Fibroblast of the conjunctiva (primary cell): ENCODE measurements at regions not wholly inside any gene's neighbourhood (a gene's known extent, or its start where the extent isn't known, plus 50 kb on each side); places are given as distances from the start of the nearest gene placed in this dataset.

ENCODE experiments used
- DNase-seq: peaks from one replicate; pipeline ENCODE4 v3.0.0-alpha.2; 2010; ENCODE audit warnings: low read depth

DNA sequence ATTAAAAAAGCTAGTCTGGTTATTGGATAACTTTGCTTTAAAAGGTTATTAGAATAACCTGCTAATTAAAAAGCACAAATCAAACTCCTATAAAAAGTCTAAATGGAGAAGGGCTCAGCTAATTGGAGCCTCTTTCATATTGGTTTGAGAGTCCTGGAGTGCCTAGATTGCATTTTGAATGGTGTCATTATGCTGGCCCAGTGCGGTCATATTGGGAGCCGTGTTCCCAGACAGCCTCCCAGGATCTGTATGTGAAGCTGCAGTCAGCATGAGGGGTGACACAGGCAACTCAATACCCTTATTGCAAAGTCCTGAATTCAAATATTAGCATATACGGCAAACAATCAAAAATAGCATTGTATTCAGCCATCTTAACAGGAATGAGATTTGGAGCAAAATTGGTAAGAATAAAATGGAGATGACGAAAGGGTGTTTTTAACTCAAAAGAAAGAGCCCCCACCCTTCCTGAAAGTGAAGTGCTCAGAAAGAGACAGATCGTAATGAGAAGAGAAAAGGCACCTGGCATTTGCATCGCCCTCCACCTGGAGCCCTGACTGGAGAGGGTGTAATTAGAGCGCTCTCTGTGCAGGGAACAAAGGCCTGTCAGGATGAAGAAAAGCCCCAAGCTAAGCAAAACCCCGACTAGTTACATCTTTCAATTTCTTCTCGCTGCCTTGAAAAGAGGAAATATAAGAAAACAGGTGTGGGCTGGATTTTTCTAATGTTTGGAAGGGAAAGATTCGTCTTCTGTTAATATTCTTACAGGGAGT is 621.0 kb upstream of the ADAMTS16 start:
- DNase-seq = no peak

DNA sequence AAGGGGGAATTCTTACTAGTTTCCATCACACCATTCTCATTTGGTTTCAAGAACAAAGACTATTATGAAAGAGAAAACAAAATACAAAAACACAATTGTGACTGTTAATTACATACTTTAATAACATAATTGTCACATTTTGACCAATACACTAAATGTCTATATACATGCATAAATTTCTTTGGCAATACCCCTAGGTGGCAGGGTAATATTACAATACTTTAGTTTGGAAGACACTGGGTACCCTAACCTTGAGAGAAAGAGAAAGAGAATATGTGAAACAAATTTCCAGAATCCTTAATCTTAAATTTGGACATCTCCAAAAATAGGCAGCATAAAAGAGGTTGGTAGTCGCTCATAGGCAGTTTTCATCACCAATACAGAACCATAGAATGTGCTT is 619.6 kb upstream of the ADAMTS16 start:
- DNase-seq = no peak

- no peak for DNase-seq
Measured at GRCh38 chr5:4523038-4523437, 617.1 kb upstream of the ADAMTS16 start.

GRCh38 chr5:4531756-4532704 is 608.1 kb upstream of the ADAMTS16 start:
- DNase-seq = no peak

- DNase-seq = no peak
Measured at GRCh38 chr5:4532705-4533080, 607.4 kb upstream of the ADAMTS16 start.

GRCh38 chr5:4533457-4534105 is 606.5 kb upstream of the ADAMTS16 start:
- no peak for DNase-seq

- no peak for DNase-seq
Measured at GRCh38 chr5:4537489-4537888, 602.6 kb upstream of the ADAMTS16 start.

- no peak for DNase-seq
Measured at GRCh38 chr5:4540375-4541173, 599.6 kb upstream of the ADAMTS16 start.

- no peak for DNase-seq
Measured at GRCh38 chr5:4541334-4541733, 598.8 kb upstream of the ADAMTS16 start.

- DNase-seq = no peak
Measured at GRCh38 chr5:4542145-4542778, 597.9 kb upstream of the ADAMTS16 start.

DNA sequence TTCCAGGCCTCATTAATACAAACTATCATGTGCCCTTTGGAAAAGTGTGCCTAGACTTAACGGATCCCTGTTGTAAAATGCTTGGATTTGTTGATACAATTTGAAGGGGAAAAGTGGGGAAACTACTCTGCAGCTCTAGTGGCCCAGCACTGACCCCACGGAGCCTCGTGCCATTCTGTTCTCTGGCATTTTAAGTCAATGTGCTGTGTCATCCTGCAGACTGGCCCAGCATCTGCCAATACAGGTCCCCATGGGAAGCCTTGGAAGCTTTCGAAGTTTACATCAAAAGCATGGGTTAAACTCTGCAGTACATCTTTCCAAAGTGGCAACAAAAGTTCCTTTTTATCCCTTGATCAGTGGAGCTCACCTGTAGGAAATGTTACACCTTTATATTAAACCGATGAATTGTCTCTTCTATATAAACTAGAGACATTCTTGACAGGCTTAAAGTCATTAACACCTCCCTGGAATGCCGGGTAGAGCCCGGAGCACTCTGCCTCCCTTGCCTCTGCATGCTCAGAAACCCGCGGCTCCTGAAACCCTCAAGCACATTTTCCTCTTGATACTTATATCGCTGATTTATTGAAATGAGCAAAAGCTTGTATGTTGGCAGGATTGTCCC is 596.0 kb upstream of the ADAMTS16 start:
- no peak for DNase-seq

- DNase-seq = no peak
Measured at GRCh38 chr5:4547547-4547946, 592.6 kb upstream of the ADAMTS16 start.

DNA sequence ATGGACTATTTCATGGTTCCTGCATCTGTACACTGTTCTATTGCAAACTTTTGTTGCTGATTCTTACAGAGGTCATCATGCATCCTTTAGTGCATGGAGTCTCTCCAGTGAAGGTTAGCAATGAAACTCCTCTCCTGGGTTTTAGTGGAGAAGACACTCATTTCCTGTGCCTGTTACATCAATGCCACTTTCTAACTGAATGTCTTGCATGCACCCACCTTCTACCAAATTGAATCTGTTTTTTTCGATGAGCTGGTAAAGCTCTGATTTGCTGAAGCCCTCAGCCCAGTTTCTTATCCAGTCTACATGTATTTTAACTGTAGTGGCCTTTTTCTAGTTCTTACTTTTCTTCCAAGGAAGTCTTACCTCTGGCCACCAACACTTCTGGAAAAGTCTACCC is 591.8 kb upstream of the ADAMTS16 start:
- DNase-seq = no peak

DNA sequence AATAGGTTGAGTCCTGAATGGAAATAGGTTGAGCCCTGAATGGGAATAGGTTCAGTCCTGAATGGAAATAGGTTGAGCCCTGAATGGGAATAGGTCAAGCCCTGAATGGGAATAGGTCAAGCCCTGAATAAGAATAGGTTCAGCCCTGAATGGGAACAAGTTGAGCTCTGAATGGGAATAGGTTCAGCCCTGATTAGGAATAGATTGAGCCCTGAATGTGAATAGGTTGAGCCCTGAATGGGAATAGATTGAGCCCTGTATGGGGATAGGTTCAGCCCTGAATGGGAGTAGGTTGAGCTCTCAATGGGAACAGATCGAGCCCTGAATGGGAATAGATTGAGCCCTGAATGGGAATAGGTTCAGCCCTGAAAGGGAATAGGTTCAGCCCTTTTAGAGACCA is 590.8 kb upstream of the ADAMTS16 start:
- no peak for DNase-seq

DNA sequence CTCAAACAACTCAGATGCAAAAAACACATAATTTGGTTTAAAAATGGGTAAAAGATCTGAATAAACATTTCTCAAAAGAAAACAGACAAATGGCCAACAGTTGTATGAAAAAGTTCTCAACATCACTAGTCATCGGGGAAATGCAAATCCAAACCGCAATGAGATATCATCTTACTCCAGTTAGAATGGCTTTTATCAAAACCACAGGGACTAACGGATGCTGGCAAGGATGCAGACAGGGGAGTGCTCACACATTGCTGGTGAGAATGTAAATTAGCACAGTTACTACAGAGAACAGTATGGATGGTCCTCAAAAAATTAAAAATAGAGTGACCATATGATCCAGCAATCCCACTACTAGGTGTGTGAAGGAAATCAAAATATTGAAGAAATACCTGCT is 589.1 kb upstream of the ADAMTS16 start:
- no peak for DNase-seq

- DNase-seq = no peak
Measured at GRCh38 chr5:4553130-4553529, 587.0 kb upstream of the ADAMTS16 start.

- no peak for DNase-seq
Measured at GRCh38 chr5:4553978-4554377, 586.2 kb upstream of the ADAMTS16 start.

- no peak for DNase-seq
Measured at GRCh38 chr5:4555725-4556285, 584.3 kb upstream of the ADAMTS16 start.

DNA sequence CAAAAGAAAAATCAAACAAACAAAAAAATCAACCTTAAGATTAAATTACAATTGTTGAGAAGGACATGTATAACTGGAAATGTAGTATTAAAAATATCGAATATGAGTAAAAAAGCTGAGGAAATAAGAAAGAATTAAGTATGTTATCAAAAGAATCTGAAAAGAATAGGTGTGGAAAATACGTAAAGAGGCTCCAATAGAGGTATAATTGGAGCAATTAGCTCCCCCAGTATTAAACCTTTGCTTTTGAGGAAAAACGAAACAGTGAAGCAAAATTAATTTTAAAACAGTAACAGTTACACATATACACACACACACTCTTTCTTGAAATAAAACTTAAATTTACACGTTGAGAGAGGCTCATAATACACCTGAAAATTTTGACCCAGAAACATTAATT is 578.7 kb upstream of the ADAMTS16 start:
- no peak for DNase-seq

DNA sequence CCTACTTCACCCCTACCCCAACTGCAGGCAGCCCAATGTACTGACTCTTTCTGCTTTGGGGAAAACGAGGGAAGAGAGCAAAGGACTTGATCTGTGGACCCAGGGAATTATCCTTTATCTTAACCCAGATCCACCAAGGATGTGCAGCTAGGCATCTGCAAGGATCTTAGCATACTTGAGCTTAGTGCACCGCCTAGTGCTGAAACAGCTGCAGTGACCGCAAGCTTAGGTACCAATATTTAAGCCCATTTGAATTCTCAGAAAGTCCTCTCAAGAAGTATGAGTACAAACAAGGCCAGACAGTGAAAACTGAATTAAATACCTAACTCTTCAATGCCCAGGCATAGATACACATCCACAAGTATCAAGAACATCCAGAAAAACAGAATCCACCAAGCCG is 576.7 kb upstream of the ADAMTS16 start:
- DNase-seq = peak; percentile 22
